Upper lobe of right lung (tissue), 1 donor: ENCODE measurements at regions not wholly inside any gene's neighbourhood (a gene's known extent, or its start where the extent isn't known, plus 50 kb on each side); places are given as distances from the start of the nearest gene placed in this dataset.

ENCODE experiments used
- ATAC-seq: fragments of 200-7000 bp; cut with Tn5 transposase; one replicate; pipeline ENCODE4 v1.9.1; 2020; ENCODE audit warnings: mild to moderate bottlenecking, moderate library complexity
- DNase-seq: peaks from one replicate; pipeline ENCODE4 v3.0.0-alpha.2; 2020
- H3K27ac ChIP-seq: fragments of 200-600 bp; one replicate; pipeline ENCODE4 v1.8.0; 2022
- H3K27me3 ChIP-seq: fragments of 200-600 bp; one replicate; pipeline ENCODE4 v1.8.0; 2022; ENCODE audit warnings: mild to moderate bottlenecking
- H3K36me3 ChIP-seq: fragments of 200-600 bp; one replicate; pipeline ENCODE4 v1.8.0; 2022
- H3K4me1 ChIP-seq: fragments of 200-600 bp; one replicate; pipeline ENCODE4 v1.8.0; 2022
- H3K4me3 ChIP-seq: fragments of 200-600 bp; one replicate; pipeline ENCODE4 v1.8.0; 2022; ENCODE audit warnings: mild to moderate bottlenecking
- H3K9me3 ChIP-seq: fragments of 200-600 bp; one replicate; pipeline ENCODE4 v1.8.0; 2022
- CTCF ChIP-seq: fragments of 200-600 bp; IDR thresholded peaks from one replicate; pipeline ENCODE4 v1.8.0; 2022; ENCODE audit warnings: antibody characterized with exemption
- intact Hi-C: fragments of 100-400 bp; cut with DNase I; formaldehyde crosslinking; loops from one replicate; pipeline ENCODE4 v1.11.0; 2022
- donor health status: DM: no; HTN: yes; CAD: no; lungs with severe emphysema.

- Histone ChIP-seq H3K4me3 (no peak overlapping the region), H3K27me3 (no peaks in the 10 kb centered on the region), H3K4me1 (peaks cover 3% of the 10 kb centered on the region), H3K9me3 (no peaks in the 10 kb centered on the region), H3K27ac (no peak overlapping the region), H3K36me3 (no peaks in the 10 kb centered on the region)
- no peak for TF ChIP-seq CTCF
- intact Hi-C loops: no loop called here
- ATAC-seq: no peak
- DNase-seq: no peak
Measured at GRCh38 chr2:196368546-196369225, 197.3 kb upstream of the STK17B start.

- ATAC-seq (peak; percentile 24), DNase-seq (no peak)
- intact Hi-C loops: no loop called here
Measured at GRCh38 chr2:196369967-196370366, 198.6 kb upstream of the STK17B start.

GRCh38 chr2:196370381-196370780 lies 199.0 kb upstream of the STK17B start:
- H3K4me1 ChIP-seq: no peaks in the 10 kb centered on the region
- H3K27ac ChIP-seq: no peak overlapping the region
- no peaks in the 10 kb centered on the region for H3K9me3 ChIP-seq
- H3K27me3 ChIP-seq: no peaks in the 10 kb centered on the region
- DNase-seq: no peak
- intact Hi-C loops: no loop called here
- no peaks in the 10 kb centered on the region for H3K36me3 ChIP-seq
- ATAC-seq: peak; percentile 9
- no peak for TF ChIP-seq CTCF
- no peak overlapping the region for H3K4me3 ChIP-seq

More at GRCh38 chr2:196369967-196370366, 198.6 kb upstream of the STK17B start:
- H3K27ac ChIP-seq: no peak overlapping the region
- no peaks in the 10 kb centered on the region for H3K4me1 ChIP-seq
- no peak overlapping the region for H3K4me3 ChIP-seq
- no peaks in the 10 kb centered on the region for H3K9me3 ChIP-seq
- TF ChIP-seq CTCF: no peak
- no peaks in the 10 kb centered on the region for H3K36me3 ChIP-seq
- H3K27me3 ChIP-seq: no peaks in the 10 kb centered on the region

GRCh38 chr2:196372276-196372809 lies 201.0 kb upstream of the STK17B start:
- Histone ChIP-seq H3K4me1 (no peaks in the 10 kb centered on the region), H3K9me3 (no peaks in the 10 kb centered on the region), H3K27ac (no peak overlapping the region), H3K4me3 (no peak overlapping the region), H3K36me3 (no peaks in the 10 kb centered on the region), H3K27me3 (no peaks in the 10 kb centered on the region)
- DNase-seq: no peak
- intact Hi-C loops: no loop called here
- TF ChIP-seq CTCF: no peak
- ATAC-seq: no peak

- ATAC-seq (no peak), DNase-seq (no peak)
- H3K9me3 ChIP-seq: no peaks in the 10 kb centered on the region
- TF ChIP-seq CTCF: no peak
- H3K4me1 ChIP-seq: no peaks in the 10 kb centered on the region
- no peaks in the 10 kb centered on the region for H3K27me3 ChIP-seq
- no peaks in the 10 kb centered on the region for H3K36me3 ChIP-seq
- H3K4me3 ChIP-seq: no peak overlapping the region
- intact Hi-C loops: no loop called here
- H3K27ac ChIP-seq: no peak overlapping the region
Measured at GRCh38 chr2:196372811-196373664, 201.7 kb upstream of the STK17B start.
